GM12878 (cell line): ENCODE measurements at regions not wholly inside any gene's neighbourhood (a gene's known extent, or its start where the extent isn't known, plus 50 kb on each side); places are given as distances from the start of the nearest gene placed in this dataset.

ENCODE experiments used
- ATAC-seq: fragments of 200-7000 bp; cut with Tn5 transposase; 3 replicates; pipeline ENCODE4 v1.9.1; 2020; ENCODE audit warnings: mild to moderate bottlenecking, moderate library complexity
- BruUV-seq: library from RNA; stranded (reverse); fragments of 400-500 nt; replicated peaks from 2 replicates; lab custom pipeline; 2021; lab: Mats Ljungman, UMichigan
- CTCF ChIA-PET: fragments of 300-600 bp; sonication (Branson Sonifier 250); formaldehyde crosslinking; extraction: SDS; loops from one replicate; lab custom pipeline; 2021; ENCODE audit warnings: inconsistent platforms; lab: Yijun Ruan, JAX
- POLR2A ChIA-PET: fragments of 350-600 bp; formaldehyde crosslinking; extraction: SDS; loops from one replicate; lab custom pipeline; 2021; ENCODE audit warnings: inconsistent platforms; lab: Charles Lee
- RAD21 ChIA-PET: fragments of 300-600 bp; sonication (Branson Sonifier 250); formaldehyde crosslinking; loops from one replicate; lab custom pipeline; 2023; ENCODE audit warnings: antibody characterized with exemption; ENCODE audit not compliant: unreplicated experiment; lab: Charles Lee
- SMC1A ChIA-PET: fragments of 300-600 bp; sonication (Branson Sonifier 250); formaldehyde crosslinking; loops from one replicate; lab custom pipeline; 2023; ENCODE audit not compliant: unreplicated experiment, uncharacterized antibody; lab: Charles Lee
- DNase-seq: peaks from one replicate; pipeline ENCODE4 v3.0.0-alpha.2; 2011; ENCODE audit warnings: low read depth, low spot score
- FAIRE-seq: peaks from 3 replicates; lab custom pipeline; 2011; peaks lifted over from hg19 to GRCh38; lab: Jason Lieb, UNC
- H2AFZ ChIP-seq: 2 replicates; pipeline ENCODE4 v1.6.0; 2011; ENCODE audit warnings: low read depth, low read length, control low read depth; ENCODE audit not compliant: control insufficient read depth
- H3K27ac ChIP-seq: 2 replicates; pipeline ENCODE4 v1.5.1; 2011; ENCODE audit warnings: control low read depth; ENCODE audit not compliant: control insufficient read depth, insufficient read depth
- H3K27me3 ChIP-seq, 2 experiments: replicated peaks in 1 of 2; 2 replicates each; pipeline versions ENCODE4 v1.6.0 to v1.6.1; 2011; ENCODE audit warnings: low read length in 1 of 2; ENCODE audit not compliant: control insufficient read depth in 2 of 2, insufficient read depth in 2 of 2
- H3K36me3 ChIP-seq, 2 experiments: 2 replicates each; pipeline ENCODE4 v1.5.1; 2011; ENCODE audit warnings: low read length in 1 of 2; ENCODE audit not compliant: control insufficient read depth in 2 of 2, insufficient read depth in 2 of 2
- H3K4me1 ChIP-seq: 2 replicates; pipeline ENCODE4 v1.6.1; 2011; ENCODE audit warnings: mild to moderate bottlenecking, low read length, moderate library complexity, mixed read lengths; ENCODE audit not compliant: control insufficient read depth, insufficient read depth
- H3K4me2 ChIP-seq: 2 replicates; pipeline ENCODE4 v1.6.0; 2011; ENCODE audit warnings: control low read depth; ENCODE audit not compliant: control insufficient read depth, insufficient read depth
- H3K4me3 ChIP-seq: fragments of 200-600 bp; sonication (generic); 2 replicates; pipeline ENCODE4 v1.5.1; 2016
- H3K79me2 ChIP-seq: 2 replicates; pipeline ENCODE4 v1.6.0; 2011; ENCODE audit warnings: low read length; ENCODE audit not compliant: control insufficient read depth, insufficient read depth
- H3K9ac ChIP-seq: 2 replicates; pipeline ENCODE4 v1.8.0; 2011; ENCODE audit warnings: low read length, control low read depth, mixed read lengths; ENCODE audit not compliant: control insufficient read depth, insufficient read depth
- H3K9me3 ChIP-seq: replicated peaks from 3 replicates; pipeline ENCODE4 v1.5.1; 2011; ENCODE audit warnings: mild to moderate bottlenecking, low read length; ENCODE audit not compliant: control insufficient read depth, insufficient read depth
- H4K20me1 ChIP-seq: 2 replicates; pipeline ENCODE4 v1.6.0; 2011; ENCODE audit not compliant: control insufficient read depth, insufficient read depth
- RB1 ChIP-seq: fragments of 450-650 bp; formaldehyde crosslinking; IDR thresholded peaks from 2 replicates; pipeline ENCODE4 v1.6.1; 2017; ENCODE audit warnings: mild to moderate bottlenecking, borderline replicate concordance
- RFX5 ChIP-seq: IDR thresholded peaks from 2 replicates; pipeline ENCODE4 v1.6.1; 2011; ENCODE audit warnings: low read depth, low read length, improper control_type of control experiment
- SMAD5 ChIP-seq: IDR thresholded peaks from 2 replicates; pipeline ENCODE4 v1.6.1; 2016; ENCODE audit warnings: antibody characterized with exemption, low read depth
- WGBS: methylation state at CpG from one replicate; pipeline ENCODE4 v1.1.6; 2016; ENCODE audit warnings: low lambda C conversion rate; ENCODE audit not compliant: insufficient replicate concordance, insufficient coverage; ENCODE audit errors: missing lambda C conversion rate; 5-methylcytosine and 5-hydroxymethylcytosine counted together
- in situ Hi-C: fragments of 300-500 bp; cut with MboI; formaldehyde crosslinking; loops from 9 replicates; pipeline ENCODE4 v1.14.3; 2018; ENCODE audit warnings: mixed read lengths
- intact Hi-C: fragments of 100-400 bp; cut with micrococcal nuclease; formaldehyde crosslinking; loops from one replicate; pipeline ENCODE4 v1.14.2; 2022; ENCODE audit not compliant: unreplicated experiment
- TF ChIP-seq, protein P1 (sequence below): fragments of 450-650 bp; IDR thresholded peaks from 2 replicates; pipeline ENCODE4 v1.6.1; 2017; ENCODE audit warnings: antibody characterized with exemption, mild to moderate bottlenecking, moderate library complexity

DNA sequence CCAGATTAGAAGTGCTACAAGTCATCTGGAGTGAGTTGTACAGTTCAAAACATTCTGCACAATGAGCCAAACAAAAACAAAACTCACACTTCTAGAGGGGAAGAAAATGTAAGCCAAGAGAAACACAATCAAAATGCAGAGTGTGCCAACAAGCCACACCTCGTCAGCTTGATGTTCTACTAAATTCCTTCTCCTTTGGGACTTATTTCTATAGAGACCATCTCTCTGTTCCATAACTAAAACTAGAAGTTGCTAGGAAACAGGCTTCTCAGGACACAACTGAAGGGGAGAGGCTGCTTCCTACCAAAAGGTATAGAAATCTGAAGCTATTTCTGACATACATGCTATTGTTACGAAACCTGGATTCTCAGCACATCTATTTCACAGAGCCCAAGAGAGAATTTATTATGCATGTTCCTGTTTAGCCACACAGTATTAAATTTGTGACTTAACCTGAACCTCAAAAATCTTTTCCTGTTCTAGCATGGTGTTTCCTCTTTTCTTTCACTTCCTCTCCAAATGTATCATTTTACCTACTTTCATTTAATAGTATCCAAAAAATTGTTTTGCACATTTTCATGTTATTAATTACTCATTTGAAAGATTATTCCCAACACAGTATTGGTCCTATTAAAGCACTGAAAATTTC, 211.4 kb upstream of the CCDC150 start (continued):
- TF ChIP-seq SMAD5, result no peak
- TF ChIP-seq, protein P1, sequence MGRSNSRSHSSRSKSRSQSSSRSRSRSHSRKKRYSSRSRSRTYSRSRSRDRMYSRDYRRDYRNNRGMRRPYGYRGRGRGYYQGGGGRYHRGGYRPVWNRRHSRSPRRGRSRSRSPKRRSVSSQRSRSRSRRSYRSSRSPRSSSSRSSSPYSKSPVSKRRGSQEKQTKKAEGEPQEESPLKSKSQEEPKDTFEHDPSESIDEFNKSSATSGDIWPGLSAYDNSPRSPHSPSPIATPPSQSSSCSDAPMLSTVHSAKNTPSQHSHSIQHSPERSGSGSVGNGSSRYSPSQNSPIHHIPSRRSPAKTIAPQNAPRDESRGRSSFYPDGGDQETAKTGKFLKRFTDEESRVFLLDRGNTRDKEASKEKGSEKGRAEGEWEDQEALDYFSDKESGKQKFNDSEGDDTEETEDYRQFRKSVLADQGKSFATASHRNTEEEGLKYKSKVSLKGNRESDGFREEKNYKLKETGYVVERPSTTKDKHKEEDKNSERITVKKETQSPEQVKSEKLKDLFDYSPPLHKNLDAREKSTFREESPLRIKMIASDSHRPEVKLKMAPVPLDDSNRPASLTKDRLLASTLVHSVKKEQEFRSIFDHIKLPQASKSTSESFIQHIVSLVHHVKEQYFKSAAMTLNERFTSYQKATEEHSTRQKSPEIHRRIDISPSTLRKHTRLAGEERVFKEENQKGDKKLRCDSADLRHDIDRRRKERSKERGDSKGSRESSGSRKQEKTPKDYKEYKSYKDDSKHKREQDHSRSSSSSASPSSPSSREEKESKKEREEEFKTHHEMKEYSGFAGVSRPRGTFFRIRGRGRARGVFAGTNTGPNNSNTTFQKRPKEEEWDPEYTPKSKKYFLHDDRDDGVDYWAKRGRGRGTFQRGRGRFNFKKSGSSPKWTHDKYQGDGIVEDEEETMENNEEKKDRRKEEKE, result no peak

DNA sequence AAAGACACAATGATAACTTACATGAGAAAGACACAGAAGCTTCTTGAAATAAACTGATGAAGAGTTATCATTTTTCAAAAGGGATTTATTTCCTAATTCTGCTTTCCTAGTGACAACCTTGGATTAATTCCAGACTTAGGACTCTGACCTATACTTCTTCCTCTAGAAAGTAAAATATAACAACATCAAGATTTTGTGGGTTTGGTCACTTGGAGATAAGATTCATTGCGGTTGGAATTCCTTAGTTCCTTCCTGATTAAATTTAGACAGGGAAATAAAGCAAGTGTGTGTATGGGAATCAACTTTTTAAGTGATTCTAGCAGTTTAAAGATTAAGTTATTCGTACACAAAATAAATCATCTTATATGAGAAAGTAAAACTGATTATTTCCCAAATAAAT, 208.4 kb upstream of the CCDC150 start:
- H3K9ac ChIP-seq, result no peak overlapping the region
- ATAC-seq, result no peak
- TF ChIP-seq RB1 (no peak), RFX5 (no peak)
- TF ChIP-seq, all 136 proteins: peak for 0
- intact Hi-C loops (no loop called here), in situ Hi-C loops (no loop called here)
- no peak overlapping the region for H3K4me3 ChIP-seq
- peaks cover 3% of the 10 kb centered on the region; the same call in 2 of the 3 replicates for H3K9me3 ChIP-seq
- peaks cover 28% of the 10 kb centered on the region for H3K4me1 ChIP-seq
- H3K36me3 ChIP-seq, result no peaks in the 10 kb centered on the region
- no TSS peak for BruUV-seq
- ChIA-PET POLR2A (interaction anchor here (0.8 kb wide), 1 partner anchor 16 kb away, joined by 3 read pairs; no protein-coding TSS in a partner anchor), CTCF (interaction anchor here (1.8 to 10.7 kb wide), 4 partner anchors 9 to 66 kb away, joined by 4 to 100 read pairs (median 10); no protein-coding TSS in a partner anchor), SMC1A (interaction anchor here (0.8 to 10.2 kb wide), 11 partner anchors 8 to 1274 kb away, joined by 3 to 99 read pairs (median 6); partner anchors contain the start of gene MARS2), RAD21 (interaction anchor here (2.0 to 8.8 kb wide), 3 partner anchors 10 to 21 kb away, joined by 7 to 66 read pairs (median 8); no protein-coding TSS in a partner anchor)
- no peaks in the 10 kb centered on the region for H4K20me1 ChIP-seq
- H2AFZ ChIP-seq, result no peak overlapping the region
- no peak overlapping the region for H3K4me2 ChIP-seq
- DNase-seq (no peak), FAIRE-seq (no peak)
- 0 out of 2 replicates have a peak overlapping the region, but pooled peaks have one; percentile 4 for H3K27ac ChIP-seq
- H3K79me2 ChIP-seq, result no peaks in the 10 kb centered on the region
- 68% methylated on average over 2 of the region's 2 CpGs for WGBS
- no peaks in the 10 kb centered on the region for H3K27me3 ChIP-seq
